OCI-LY3 (cell line): ENCODE measurements at regions not wholly inside any gene's neighbourhood (a gene's known extent, or its start where the extent isn't known, plus 50 kb on each side); places are given as distances from the start of the nearest gene placed in this dataset.

Experiments used
- EZH2phosphoT487 ChIP-seq: fragments of 200-600 bp; shearing (Covaris generic); IDR thresholded peaks from 2 replicates; pipeline ENCODE4 v1.6.1; 2018; ENCODE audit warnings: antibody characterized with exemption, mixed run types, low read depth
- TF ChIP-seq, protein P1 (sequence below): fragments of 200-600, 300-600 bp; sonication (generic); IDR thresholded peaks from 2 replicates; pipeline ENCODE4 v1.5.1; 2014; ENCODE audit warnings: antibody characterized with exemption, low read length, low read depth

DNA sequence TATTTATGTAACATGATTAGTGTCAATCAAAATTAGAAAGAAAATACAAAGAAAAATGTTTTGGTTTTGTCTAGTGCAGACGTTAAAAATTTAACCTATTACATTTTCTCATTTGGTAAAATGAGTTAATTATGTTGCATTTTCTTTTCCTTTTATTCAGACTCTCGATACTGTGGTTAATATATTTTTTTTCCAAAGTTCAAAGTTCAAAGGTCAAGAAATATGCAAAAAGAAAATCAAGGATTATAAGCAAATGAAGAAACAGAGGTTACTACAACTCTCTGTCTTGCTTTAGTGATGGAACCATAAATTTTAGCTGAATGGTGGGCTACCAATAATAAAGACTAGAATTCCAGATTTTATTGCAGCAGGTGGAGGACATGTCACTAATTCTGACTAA, 133.3 kb upstream of the TFPI start:
- TF ChIP-seq, protein P1, sequence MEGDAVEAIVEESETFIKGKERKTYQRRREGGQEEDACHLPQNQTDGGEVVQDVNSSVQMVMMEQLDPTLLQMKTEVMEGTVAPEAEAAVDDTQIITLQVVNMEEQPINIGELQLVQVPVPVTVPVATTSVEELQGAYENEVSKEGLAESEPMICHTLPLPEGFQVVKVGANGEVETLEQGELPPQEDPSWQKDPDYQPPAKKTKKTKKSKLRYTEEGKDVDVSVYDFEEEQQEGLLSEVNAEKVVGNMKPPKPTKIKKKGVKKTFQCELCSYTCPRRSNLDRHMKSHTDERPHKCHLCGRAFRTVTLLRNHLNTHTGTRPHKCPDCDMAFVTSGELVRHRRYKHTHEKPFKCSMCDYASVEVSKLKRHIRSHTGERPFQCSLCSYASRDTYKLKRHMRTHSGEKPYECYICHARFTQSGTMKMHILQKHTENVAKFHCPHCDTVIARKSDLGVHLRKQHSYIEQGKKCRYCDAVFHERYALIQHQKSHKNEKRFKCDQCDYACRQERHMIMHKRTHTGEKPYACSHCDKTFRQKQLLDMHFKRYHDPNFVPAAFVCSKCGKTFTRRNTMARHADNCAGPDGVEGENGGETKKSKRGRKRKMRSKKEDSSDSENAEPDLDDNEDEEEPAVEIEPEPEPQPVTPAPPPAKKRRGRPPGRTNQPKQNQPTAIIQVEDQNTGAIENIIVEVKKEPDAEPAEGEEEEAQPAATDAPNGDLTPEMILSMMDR: no peak
- no peak for TF ChIP-seq EZH2phosphoT487
